ENCODE measurements at regions not wholly inside any gene's neighbourhood (a gene's known extent, or its start where the extent isn't known, plus 50 kb on each side); places are given as distances from the start of the nearest gene placed in this dataset.

DNA sequence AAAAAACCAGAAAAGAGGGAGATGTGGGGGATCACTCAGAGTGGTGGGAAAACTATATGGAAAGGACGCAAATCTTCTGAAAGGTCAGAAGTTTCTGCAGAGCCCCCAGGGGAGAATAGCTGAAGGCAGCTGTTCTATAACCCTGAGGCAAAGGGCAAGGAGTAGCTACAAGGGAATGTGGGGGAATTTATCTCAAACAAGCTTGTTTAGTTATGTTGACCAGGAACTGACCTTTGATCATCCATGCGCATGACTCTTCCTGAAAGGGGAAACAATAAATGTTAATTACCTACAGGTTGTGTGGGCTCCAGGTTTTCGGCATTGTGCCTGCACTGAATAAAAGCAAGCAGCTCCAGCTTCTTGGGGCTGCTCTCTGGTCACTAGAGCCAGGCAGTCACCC is 968.5 kb downstream of the AACS start:
- H3K27me3 ChIP-seq (ENCODE audit: insufficient read depth, low read length): no peaks in the 10 kb centered on the region
- peaks cover 18 to 31% of the 10 kb centered on the region in 2 experiments for H3K9me3 Mint-ChIP-seq
- no peak overlapping the region for H3K18ac ChIP-seq (ENCODE audit: insufficient read length, low read depth, low read length)
- peaks cover 3% of the 10 kb centered on the region for H3K27me3 Mint-ChIP-seq (ENCODE audit: low read depth)
- H2BK12ac ChIP-seq (ENCODE audit: insufficient read length, low read depth, low read length): no peak overlapping the region
- no peak overlapping the region for H2BK120ac ChIP-seq (ENCODE audit: low read depth, low read length, poor library complexity, severe bottlenecking)
- H4K5ac ChIP-seq (ENCODE audit: insufficient read length, low read depth, low read length): no peak overlapping the region
- H2AK5ac ChIP-seq (ENCODE audit: insufficient read length, low read length): no peak overlapping the region
- H2BK5ac ChIP-seq (ENCODE audit: insufficient read length, low read length): no peak overlapping the region
- no peak overlapping the region for H3K23ac ChIP-seq (ENCODE audit: insufficient read length, low read depth, low read length)
- H3K4me1 Mint-ChIP-seq: peaks cover 3 to 10% of the 10 kb centered on the region in 2 experiments; a peak in 1 of 4 replicates
- no peak overlapping the region for H3K14ac ChIP-seq (ENCODE audit: insufficient read depth, low read length)
- H4K91ac ChIP-seq (ENCODE audit: insufficient read length, low read depth, low read length): no peak overlapping the region
- no peak overlapping the region; a peak in 1 of 7 replicates for H3K27ac Mint-ChIP-seq
- no peaks in the 10 kb centered on the region for H3K23me2 ChIP-seq (ENCODE audit: insufficient read length, low read depth, low read length, poor library complexity, severe bottlenecking)
- H2AFZ ChIP-seq (ENCODE audit: low read length): no peak overlapping the region
- no peak overlapping the region for H2BK15ac ChIP-seq (ENCODE audit: low read depth, low read length)
- H2BK20ac ChIP-seq (ENCODE audit: low read depth, low read length, poor library complexity, severe bottlenecking): no peak overlapping the region
- H3K79me2 ChIP-seq (ENCODE audit: insufficient read depth, low read length): no peaks in the 10 kb centered on the region
- H3K4me3 Mint-ChIP-seq: no peak overlapping the region
- no peaks in the 10 kb centered on the region for H3K79me1 ChIP-seq (ENCODE audit: insufficient read depth, low read depth, low read length, poor library complexity, severe bottlenecking)
- TF ChIP-seq, protein P1, sequence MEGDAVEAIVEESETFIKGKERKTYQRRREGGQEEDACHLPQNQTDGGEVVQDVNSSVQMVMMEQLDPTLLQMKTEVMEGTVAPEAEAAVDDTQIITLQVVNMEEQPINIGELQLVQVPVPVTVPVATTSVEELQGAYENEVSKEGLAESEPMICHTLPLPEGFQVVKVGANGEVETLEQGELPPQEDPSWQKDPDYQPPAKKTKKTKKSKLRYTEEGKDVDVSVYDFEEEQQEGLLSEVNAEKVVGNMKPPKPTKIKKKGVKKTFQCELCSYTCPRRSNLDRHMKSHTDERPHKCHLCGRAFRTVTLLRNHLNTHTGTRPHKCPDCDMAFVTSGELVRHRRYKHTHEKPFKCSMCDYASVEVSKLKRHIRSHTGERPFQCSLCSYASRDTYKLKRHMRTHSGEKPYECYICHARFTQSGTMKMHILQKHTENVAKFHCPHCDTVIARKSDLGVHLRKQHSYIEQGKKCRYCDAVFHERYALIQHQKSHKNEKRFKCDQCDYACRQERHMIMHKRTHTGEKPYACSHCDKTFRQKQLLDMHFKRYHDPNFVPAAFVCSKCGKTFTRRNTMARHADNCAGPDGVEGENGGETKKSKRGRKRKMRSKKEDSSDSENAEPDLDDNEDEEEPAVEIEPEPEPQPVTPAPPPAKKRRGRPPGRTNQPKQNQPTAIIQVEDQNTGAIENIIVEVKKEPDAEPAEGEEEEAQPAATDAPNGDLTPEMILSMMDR (conservative IDR thresholded peaks at IDR 0.05): no peak
- H3K4me1 ChIP-seq (ENCODE audit: insufficient read depth, low read length): no peaks in the 10 kb centered on the region
- H4K20me1 ChIP-seq (ENCODE audit: control insufficient read depth, insufficient read depth, insufficient read length): no peaks in the 10 kb centered on the region
- H3T11ph ChIP-seq (ENCODE audit: low read length): no peak overlapping the region
- H4K8ac ChIP-seq (replicated peaks; ENCODE audit: insufficient read length, low read depth, low read length): no peak overlapping the region
- no peak overlapping the region for H3K9ac ChIP-seq (ENCODE audit: extremely low read depth, insufficient read length, low read length)
- no peak overlapping the region for H3K56ac ChIP-seq (ENCODE audit: insufficient read length, low read depth, low read length)
- no peak overlapping the region for H3K27ac ChIP-seq (ENCODE audit: insufficient read length, low read depth, low read length)
- peaks cover 0 to 8% (median 6%) of the 10 kb centered on the region in 3 experiments; a peak in 3 of 7 replicates for H3K36me3 Mint-ChIP-seq (ENCODE audit: insufficient read depth in 1 of 3, low read depth in 3 of 3)
- H3K4me2 ChIP-seq (ENCODE audit: insufficient read depth, insufficient read length, low read length): no peak overlapping the region
- no peak for DNase-seq
- H3K9me3 ChIP-seq (ENCODE audit: control insufficient read depth, low read depth, low read length): no peaks in the 10 kb centered on the region
- H3K4ac ChIP-seq (ENCODE audit: low read depth, low read length): no peak overlapping the region
- no CpG with 5 or more reads among the region's 3 CpGs for WGBS (ENCODE audit: extremely low coverage, insufficient read length, low lambda C conversion rate)

All from H9 (cell line).